ENCODE measurements at regions not wholly inside any gene's neighbourhood (a gene's known extent, or its start where the extent isn't known, plus 50 kb on each side); places are given as distances from the start of the nearest gene placed in this dataset.

GRCh38 chr3:157939166-157939565, 167.1 kb downstream of the SHOX2 start:
- ChIA-PET CTCF (ENCODE audit: low intra/inter-chr PET ratio) (no interaction called here), POLR2A (no interaction called here)
- no peaks in the 10 kb centered on the region for H3K9me1 ChIP-seq (ENCODE audit: control insufficient read depth, insufficient read depth, low read length)
- no peaks in the 10 kb centered on the region for H3K27me3 ChIP-seq (ENCODE audit: control insufficient read depth in 2 of 2, insufficient read depth in 2 of 2, low read length in 2 of 2)
- H3K79me2 ChIP-seq (ENCODE audit: control insufficient read depth, insufficient read depth, low read length) = no peaks in the 10 kb centered on the region
- H3K4me3 ChIP-seq = no peak overlapping the region
- H3K4me1 ChIP-seq (replicated peaks in 1 of 2; ENCODE audit: control insufficient read depth in 2 of 2, insufficient read depth in 2 of 2, low read length in 2 of 2) = no peaks in the 10 kb centered on the region
- H2AFZ ChIP-seq (ENCODE audit: low read depth, low read length) = no peak overlapping the region
- ATAC-seq (no peak), FAIRE-seq (no peak), DNase-seq (ENCODE audit: extremely low read depth in 1 of 4, low spot score in 3 of 4) (no peak)
- H3K9ac ChIP-seq (ENCODE audit: insufficient read depth in 1 of 2, low read depth in 2 of 2, low read length in 2 of 2) = no peak overlapping the region
- in situ Hi-C loops (cut with MboI) (no loop called here), intact Hi-C loops (cut with micrococcal nuclease) (no loop called here)
- no peaks in the 10 kb centered on the region for H4K20me1 ChIP-seq (replicated peaks; ENCODE audit: control insufficient read depth, insufficient read depth, low read length)
- H3K27ac ChIP-seq (ENCODE audit: extremely low read depth, low read depth, low read length) = no peak overlapping the region
- TF ChIP-seq PYGO2 (tag; IDR thresholded peaks at IDR 0.05) (no peak), MBD1 (CRISPR knock-in tag; IDR thresholded peaks at IDR 0.05) (no peak), ZSCAN32 (CRISPR knock-in tag; IDR thresholded peaks at IDR 0.05) (no peak)
- no peaks in the 10 kb centered on the region for H3K9me3 ChIP-seq (replicated peaks; ENCODE audit: control insufficient read depth, insufficient read depth, low read depth, low read length)
- WGBS (ENCODE audit: insufficient coverage, low coverage, missing lambda C conversion rate) = 0% methylated on average over 4 of the region's 4 CpGs
- H3K4me2 ChIP-seq (ENCODE audit: insufficient read depth, low read length) = no peak overlapping the region
- BruUV-seq (replicated peaks) = no TSS peak
- no peaks in the 10 kb centered on the region for H3K36me3 ChIP-seq (ENCODE audit: control insufficient read depth, insufficient read depth, low read length)

- FAIRE-seq = peak; percentile 44
- POLR2A ChIA-PET = no interaction called here
- in situ Hi-C loops (cut with MboI) = no loop called here
These were observed 168.0 kb downstream of the SHOX2 start for GRCh38 chr3:157938154-157938779.

More at GRCh38 chr3:157938154-157938779, 168.0 kb downstream of the SHOX2 start:
- no peak overlapping the region for H3K9ac ChIP-seq (ENCODE audit: insufficient read depth in 1 of 2, low read depth in 2 of 2, low read length in 2 of 2)
- H3K9me3 ChIP-seq (replicated peaks; ENCODE audit: control insufficient read depth, insufficient read depth, low read depth, low read length) = no peaks in the 10 kb centered on the region
- intact Hi-C loops (cut with micrococcal nuclease) = no loop called here
- peak; percentile 84 for TF ChIP-seq PKNOX1 (IDR thresholded peaks at IDR 0.05)
- no peak for TF ChIP-seq PBX2 (CRISPR knock-in tag; IDR thresholded peaks at IDR 0.05; ENCODE audit: low read depth)
- TF ChIP-seq PBX2 (tag; conservative IDR thresholded peaks at IDR 0.05; ENCODE audit: low read depth) = 0 out of 2 replicates have a peak, but pooled peaks have one; percentile 13
- TF ChIP-seq NR2F6 (CRISPR knock-in tag; IDR thresholded peaks at IDR 0.05) = no peak
- TF ChIP-seq COPS2 (conservative IDR thresholded peaks at IDR 0.05) = no peak
- H3K9me1 ChIP-seq (ENCODE audit: control insufficient read depth, insufficient read depth, low read length) = no peaks in the 10 kb centered on the region
- CTCF ChIA-PET (ENCODE audit: low intra/inter-chr PET ratio) = no interaction called here
- H3K4me3 ChIP-seq = no peak overlapping the region
- ATAC-seq = no peak
- no peaks in the 10 kb centered on the region for H3K79me2 ChIP-seq (ENCODE audit: control insufficient read depth, insufficient read depth, low read length)
- H3K27ac ChIP-seq (ENCODE audit: extremely low read depth, low read depth, low read length) = no peak overlapping the region
- no peaks in the 10 kb centered on the region for H4K20me1 ChIP-seq (replicated peaks; ENCODE audit: control insufficient read depth, insufficient read depth, low read length)
- BruUV-seq (replicated peaks) = no TSS peak
- H3K4me2 ChIP-seq (ENCODE audit: insufficient read depth, low read length) = no peak overlapping the region
- no peaks in the 10 kb centered on the region for H3K4me1 ChIP-seq (replicated peaks in 1 of 2; ENCODE audit: control insufficient read depth in 2 of 2, insufficient read depth in 2 of 2, low read length in 2 of 2)
- H3K36me3 ChIP-seq (ENCODE audit: control insufficient read depth, insufficient read depth, low read length) = no peaks in the 10 kb centered on the region
- H3K27me3 ChIP-seq (ENCODE audit: control insufficient read depth in 2 of 2, insufficient read depth in 2 of 2, low read length in 2 of 2) = no peaks in the 10 kb centered on the region
- 2% methylated on average over 5 of the region's 5 CpGs for WGBS (ENCODE audit: insufficient coverage, low coverage, missing lambda C conversion rate)
- no peak for DNase-seq (ENCODE audit: extremely low read depth in 1 of 4, low spot score in 3 of 4)
- no peak overlapping the region for H2AFZ ChIP-seq (ENCODE audit: low read depth, low read length)
